GM12878 (cell line): ENCODE measurements at regions not wholly inside any gene's neighbourhood (a gene's known extent, or its start where the extent isn't known, plus 50 kb on each side); places are given as distances from the start of the nearest gene placed in this dataset.

Source experiments
- CREB1 ChIP-seq: IDR thresholded peaks from 2 replicates; pipeline ENCODE4 v1.6.1; 2012; ENCODE audit warnings: low read depth, mild to moderate bottlenecking, inconsistent platforms
- EED ChIP-seq: sonication (generic); IDR thresholded peaks from 2 replicates; pipeline ENCODE4 v1.6.1; 2016; ENCODE audit warnings: antibody characterized with exemption, low read depth
- JUNB ChIP-seq: IDR thresholded peaks from 2 replicates; pipeline ENCODE4 v1.6.1; 2016; ENCODE audit warnings: antibody characterized with exemption, mild to moderate bottlenecking
- KAT2A ChIP-seq: conservative IDR thresholded peaks from 2 replicates; pipeline ENCODE4 v1.6.1; 2011; ENCODE audit warnings: low read depth, low read length; ENCODE audit not compliant: control insufficient read depth
- NRF1 ChIP-seq: conservative IDR thresholded peaks from 2 replicates; pipeline ENCODE4 v1.6.1; 2011; ENCODE audit warnings: mild to moderate bottlenecking, low read depth, low read length, improper control_type of control experiment
- SMAD5 ChIP-seq: IDR thresholded peaks from 2 replicates; pipeline ENCODE4 v1.6.1; 2016; ENCODE audit warnings: antibody characterized with exemption, low read depth
- SP1 ChIP-seq: IDR thresholded peaks from one replicate; pipeline ENCODE4 v1.6.1; 2011; ENCODE audit warnings: low read depth, low read length
- TCF12 ChIP-seq: IDR thresholded peaks from 2 replicates; pipeline ENCODE4 v1.6.1; 2011; ENCODE audit warnings: low read depth, mild to moderate bottlenecking, low read length
- ZNF24 ChIP-seq: fragments of 450-650 bp; IDR thresholded peaks from 2 replicates; pipeline ENCODE4 v1.6.1; 2017; ENCODE audit warnings: antibody characterized with exemption, mild to moderate bottlenecking
- ZSCAN29 ChIP-seq: fragments of 450-650 bp; IDR thresholded peaks from 2 replicates; pipeline ENCODE4 v1.6.1; 2017; ENCODE audit warnings: mild to moderate bottlenecking, moderate library complexity
- TF ChIP-seq, protein P1 (sequence below): IDR thresholded peaks from 2 replicates; pipeline ENCODE4 v1.6.1; 2012; ENCODE audit warnings: improper control_type of control experiment, low read depth, low read length; ENCODE audit not compliant: insufficient replicate concordance
- TF ChIP-seq, protein P2 (sequence below): fragments of 150-350 bp; IDR thresholded peaks from 2 replicates; pipeline ENCODE4 v1.6.1; 2016; ENCODE audit warnings: low read depth, low read length
- TF ChIP-seq, protein P3 (sequence below): fragments of 450-650 bp; formaldehyde crosslinking; IDR thresholded peaks from 2 replicates; pipeline ENCODE4 v1.4.0; 2020; ENCODE audit warnings: mild to moderate bottlenecking, moderate library complexity
- TF ChIP-seq, protein P4 (sequence below), 3 experiments: IDR thresholded peaks in 2 of 3; conservative IDR thresholded peaks in 1 of 3; 2 replicates each; pipeline ENCODE4 v1.5.1; 2011; ENCODE audit warnings: low read depth in 3 of 3, low read length in 3 of 3, mild to moderate bottlenecking in 3 of 3, control low read depth in 2 of 3, moderate library complexity in 2 of 3, inconsistent platforms in 1 of 3, mixed read lengths in 1 of 3; ENCODE audit not compliant: control insufficient read depth in 2 of 3, insufficient read depth in 1 of 3; ENCODE audit errors: extremely low read depth in 1 of 3
- TF ChIP-seq, protein P5 (sequence below): fragments of 450-650 bp; conservative IDR thresholded peaks from 2 replicates; pipeline ENCODE4 v1.6.1; 2017; ENCODE audit warnings: mild to moderate bottlenecking, moderate library complexity

DNA sequence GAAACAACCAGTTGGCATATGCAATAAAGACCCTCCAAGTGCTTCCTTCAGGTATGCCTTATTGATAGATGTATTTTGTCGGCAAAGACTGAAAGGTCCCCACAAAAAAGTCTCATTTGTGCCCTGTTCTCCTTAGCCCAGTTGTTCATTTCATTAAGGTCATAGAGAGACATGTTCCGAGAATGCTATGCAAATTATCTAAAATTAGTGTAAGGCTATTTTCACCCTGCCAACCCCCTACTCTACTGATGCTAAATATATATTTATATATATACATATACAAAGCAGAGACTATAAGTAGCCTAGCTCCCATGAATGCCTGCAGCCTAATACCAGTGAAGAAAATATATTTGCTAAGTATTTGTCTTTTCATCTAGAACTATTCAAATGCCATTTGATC, 96.7 kb upstream of the ADO start (continued):
- TF ChIP-seq, protein P1, sequence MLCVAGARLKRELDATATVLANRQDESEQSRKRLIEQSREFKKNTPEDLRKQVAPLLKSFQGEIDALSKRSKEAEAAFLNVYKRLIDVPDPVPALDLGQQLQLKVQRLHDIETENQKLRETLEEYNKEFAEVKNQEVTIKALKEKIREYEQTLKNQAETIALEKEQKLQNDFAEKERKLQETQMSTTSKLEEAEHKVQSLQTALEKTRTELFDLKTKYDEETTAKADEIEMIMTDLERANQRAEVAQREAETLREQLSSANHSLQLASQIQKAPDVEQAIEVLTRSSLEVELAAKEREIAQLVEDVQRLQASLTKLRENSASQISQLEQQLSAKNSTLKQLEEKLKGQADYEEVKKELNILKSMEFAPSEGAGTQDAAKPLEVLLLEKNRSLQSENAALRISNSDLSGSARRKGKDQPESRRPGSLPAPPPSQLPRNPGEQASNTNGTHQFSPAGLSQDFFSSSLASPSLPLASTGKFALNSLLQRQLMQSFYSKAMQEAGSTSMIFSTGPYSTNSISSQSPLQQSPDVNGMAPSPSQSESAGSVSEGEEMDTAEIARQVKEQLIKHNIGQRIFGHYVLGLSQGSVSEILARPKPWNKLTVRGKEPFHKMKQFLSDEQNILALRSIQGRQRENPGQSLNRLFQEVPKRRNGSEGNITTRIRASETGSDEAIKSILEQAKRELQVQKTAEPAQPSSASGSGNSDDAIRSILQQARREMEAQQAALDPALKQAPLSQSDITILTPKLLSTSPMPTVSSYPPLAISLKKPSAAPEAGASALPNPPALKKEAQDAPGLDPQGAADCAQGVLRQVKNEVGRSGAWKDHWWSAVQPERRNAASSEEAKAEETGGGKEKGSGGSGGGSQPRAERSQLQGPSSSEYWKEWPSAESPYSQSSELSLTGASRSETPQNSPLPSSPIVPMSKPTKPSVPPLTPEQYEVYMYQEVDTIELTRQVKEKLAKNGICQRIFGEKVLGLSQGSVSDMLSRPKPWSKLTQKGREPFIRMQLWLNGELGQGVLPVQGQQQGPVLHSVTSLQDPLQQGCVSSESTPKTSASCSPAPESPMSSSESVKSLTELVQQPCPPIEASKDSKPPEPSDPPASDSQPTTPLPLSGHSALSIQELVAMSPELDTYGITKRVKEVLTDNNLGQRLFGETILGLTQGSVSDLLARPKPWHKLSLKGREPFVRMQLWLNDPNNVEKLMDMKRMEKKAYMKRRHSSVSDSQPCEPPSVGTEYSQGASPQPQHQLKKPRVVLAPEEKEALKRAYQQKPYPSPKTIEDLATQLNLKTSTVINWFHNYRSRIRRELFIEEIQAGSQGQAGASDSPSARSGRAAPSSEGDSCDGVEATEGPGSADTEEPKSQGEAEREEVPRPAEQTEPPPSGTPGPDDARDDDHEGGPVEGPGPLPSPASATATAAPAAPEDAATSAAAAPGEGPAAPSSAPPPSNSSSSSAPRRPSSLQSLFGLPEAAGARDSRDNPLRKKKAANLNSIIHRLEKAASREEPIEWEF: no peak
- TF ChIP-seq NRF1 (no peak), SMAD5 (no peak), TCF12 (no peak), KAT2A (no peak), EED (no peak), CREB1 (no peak), JUNB (no peak), ZSCAN29 (no peak), SP1 (no peak), ZNF24 (no peak)
- TF ChIP-seq, protein P2, sequence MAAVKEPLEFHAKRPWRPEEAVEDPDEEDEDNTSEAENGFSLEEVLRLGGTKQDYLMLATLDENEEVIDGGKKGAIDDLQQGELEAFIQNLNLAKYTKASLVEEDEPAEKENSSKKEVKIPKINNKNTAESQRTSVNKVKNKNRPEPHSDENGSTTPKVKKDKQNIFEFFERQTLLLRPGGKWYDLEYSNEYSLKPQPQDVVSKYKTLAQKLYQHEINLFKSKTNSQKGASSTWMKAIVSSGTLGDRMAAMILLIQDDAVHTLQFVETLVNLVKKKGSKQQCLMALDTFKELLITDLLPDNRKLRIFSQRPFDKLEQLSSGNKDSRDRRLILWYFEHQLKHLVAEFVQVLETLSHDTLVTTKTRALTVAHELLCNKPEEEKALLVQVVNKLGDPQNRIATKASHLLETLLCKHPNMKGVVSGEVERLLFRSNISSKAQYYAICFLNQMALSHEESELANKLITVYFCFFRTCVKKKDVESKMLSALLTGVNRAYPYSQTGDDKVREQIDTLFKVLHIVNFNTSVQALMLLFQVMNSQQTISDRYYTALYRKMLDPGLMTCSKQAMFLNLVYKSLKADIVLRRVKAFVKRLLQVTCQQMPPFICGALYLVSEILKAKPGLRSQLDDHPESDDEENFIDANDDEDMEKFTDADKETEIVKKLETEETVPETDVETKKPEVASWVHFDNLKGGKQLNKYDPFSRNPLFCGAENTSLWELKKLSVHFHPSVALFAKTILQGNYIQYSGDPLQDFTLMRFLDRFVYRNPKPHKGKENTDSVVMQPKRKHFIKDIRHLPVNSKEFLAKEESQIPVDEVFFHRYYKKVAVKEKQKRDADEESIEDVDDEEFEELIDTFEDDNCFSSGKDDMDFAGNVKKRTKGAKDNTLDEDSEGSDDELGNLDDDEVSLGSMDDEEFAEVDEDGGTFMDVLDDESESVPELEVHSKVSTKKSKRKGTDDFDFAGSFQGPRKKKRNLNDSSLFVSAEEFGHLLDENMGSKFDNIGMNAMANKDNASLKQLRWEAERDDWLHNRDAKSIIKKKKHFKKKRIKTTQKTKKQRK: no peak
- TF ChIP-seq, protein P3, sequence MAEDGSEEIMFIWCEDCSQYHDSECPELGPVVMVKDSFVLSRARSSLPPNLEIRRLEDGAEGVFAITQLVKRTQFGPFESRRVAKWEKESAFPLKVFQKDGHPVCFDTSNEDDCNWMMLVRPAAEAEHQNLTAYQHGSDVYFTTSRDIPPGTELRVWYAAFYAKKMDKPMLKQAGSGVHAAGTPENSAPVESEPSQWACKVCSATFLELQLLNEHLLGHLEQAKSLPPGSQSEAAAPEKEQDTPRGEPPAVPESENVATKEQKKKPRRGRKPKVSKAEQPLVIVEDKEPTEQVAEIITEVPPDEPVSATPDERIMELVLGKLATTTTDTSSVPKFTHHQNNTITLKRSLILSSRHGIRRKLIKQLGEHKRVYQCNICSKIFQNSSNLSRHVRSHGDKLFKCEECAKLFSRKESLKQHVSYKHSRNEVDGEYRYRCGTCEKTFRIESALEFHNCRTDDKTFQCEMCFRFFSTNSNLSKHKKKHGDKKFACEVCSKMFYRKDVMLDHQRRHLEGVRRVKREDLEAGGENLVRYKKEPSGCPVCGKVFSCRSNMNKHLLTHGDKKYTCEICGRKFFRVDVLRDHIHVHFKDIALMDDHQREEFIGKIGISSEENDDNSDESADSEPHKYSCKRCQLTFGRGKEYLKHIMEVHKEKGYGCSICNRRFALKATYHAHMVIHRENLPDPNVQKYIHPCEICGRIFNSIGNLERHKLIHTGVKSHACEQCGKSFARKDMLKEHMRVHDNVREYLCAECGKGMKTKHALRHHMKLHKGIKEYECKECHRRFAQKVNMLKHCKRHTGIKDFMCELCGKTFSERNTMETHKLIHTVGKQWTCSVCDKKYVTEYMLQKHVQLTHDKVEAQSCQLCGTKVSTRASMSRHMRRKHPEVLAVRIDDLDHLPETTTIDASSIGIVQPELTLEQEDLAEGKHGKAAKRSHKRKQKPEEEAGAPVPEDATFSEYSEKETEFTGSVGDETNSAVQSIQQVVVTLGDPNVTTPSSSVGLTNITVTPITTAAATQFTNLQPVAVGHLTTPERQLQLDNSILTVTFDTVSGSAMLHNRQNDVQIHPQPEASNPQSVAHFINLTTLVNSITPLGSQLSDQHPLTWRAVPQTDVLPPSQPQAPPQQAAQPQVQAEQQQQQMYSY (CRISPR knock-in tag): no peak
- TF ChIP-seq, protein P4, sequence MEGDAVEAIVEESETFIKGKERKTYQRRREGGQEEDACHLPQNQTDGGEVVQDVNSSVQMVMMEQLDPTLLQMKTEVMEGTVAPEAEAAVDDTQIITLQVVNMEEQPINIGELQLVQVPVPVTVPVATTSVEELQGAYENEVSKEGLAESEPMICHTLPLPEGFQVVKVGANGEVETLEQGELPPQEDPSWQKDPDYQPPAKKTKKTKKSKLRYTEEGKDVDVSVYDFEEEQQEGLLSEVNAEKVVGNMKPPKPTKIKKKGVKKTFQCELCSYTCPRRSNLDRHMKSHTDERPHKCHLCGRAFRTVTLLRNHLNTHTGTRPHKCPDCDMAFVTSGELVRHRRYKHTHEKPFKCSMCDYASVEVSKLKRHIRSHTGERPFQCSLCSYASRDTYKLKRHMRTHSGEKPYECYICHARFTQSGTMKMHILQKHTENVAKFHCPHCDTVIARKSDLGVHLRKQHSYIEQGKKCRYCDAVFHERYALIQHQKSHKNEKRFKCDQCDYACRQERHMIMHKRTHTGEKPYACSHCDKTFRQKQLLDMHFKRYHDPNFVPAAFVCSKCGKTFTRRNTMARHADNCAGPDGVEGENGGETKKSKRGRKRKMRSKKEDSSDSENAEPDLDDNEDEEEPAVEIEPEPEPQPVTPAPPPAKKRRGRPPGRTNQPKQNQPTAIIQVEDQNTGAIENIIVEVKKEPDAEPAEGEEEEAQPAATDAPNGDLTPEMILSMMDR (IDR thresholded peaks at IDR 0.05 in 2 of 3, conservative IDR thresholded peaks at IDR 0.05 in 1 of 3; ENCODE audit: control insufficient read depth in 2 of 3, extremely low read depth in 1 of 3, insufficient read depth in 1 of 3, low read depth in 3 of 3, low read length in 3 of 3): no peak
- TF ChIP-seq, protein P5, sequence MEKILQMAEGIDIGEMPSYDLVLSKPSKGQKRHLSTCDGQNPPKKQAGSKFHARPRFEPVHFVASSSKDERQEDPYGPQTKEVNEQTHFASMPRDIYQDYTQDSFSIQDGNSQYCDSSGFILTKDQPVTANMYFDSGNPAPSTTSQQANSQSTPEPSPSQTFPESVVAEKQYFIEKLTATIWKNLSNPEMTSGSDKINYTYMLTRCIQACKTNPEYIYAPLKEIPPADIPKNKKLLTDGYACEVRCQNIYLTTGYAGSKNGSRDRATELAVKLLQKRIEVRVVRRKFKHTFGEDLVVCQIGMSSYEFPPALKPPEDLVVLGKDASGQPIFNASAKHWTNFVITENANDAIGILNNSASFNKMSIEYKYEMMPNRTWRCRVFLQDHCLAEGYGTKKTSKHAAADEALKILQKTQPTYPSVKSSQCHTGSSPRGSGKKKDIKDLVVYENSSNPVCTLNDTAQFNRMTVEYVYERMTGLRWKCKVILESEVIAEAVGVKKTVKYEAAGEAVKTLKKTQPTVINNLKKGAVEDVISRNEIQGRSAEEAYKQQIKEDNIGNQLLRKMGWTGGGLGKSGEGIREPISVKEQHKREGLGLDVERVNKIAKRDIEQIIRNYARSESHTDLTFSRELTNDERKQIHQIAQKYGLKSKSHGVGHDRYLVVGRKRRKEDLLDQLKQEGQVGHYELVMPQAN: no peak
